Lung (tissue), 11 donors: ENCODE measurements at regions not wholly inside any gene's neighbourhood (a gene's known extent, or its start where the extent isn't known, plus 50 kb on each side); places are given as distances from the start of the nearest gene placed in this dataset.

Experiments
- ATAC-seq: fragments of 200-7000 bp; cut with Tn5 transposase; one replicate; pipeline ENCODE4 v1.9.1; 2020; ENCODE audit warnings: moderate number of reproducible peaks; ENCODE audit not compliant: insufficient read depth, low FRiP score
- DNase-seq, 3 donors: peaks; one replicate each; pipeline ENCODE4 v3.0.0-alpha.2; 2013 to 2017
- H3K27ac ChIP-seq, 2 donors: one replicate each; pipeline ENCODE4 v1.5.1; 2013; ENCODE audit warnings: mild to moderate bottlenecking in 2 of 2, moderate library complexity in 2 of 2, control low read depth in 1 of 2, inconsistent platforms in 1 of 2, low read depth in 1 of 2, low read length in 1 of 2
- H3K27me3 ChIP-seq, 3 donors: one replicate each; pipeline ENCODE4 v1.5.1; 2013; ENCODE audit warnings: low read length in 2 of 3; ENCODE audit not compliant: control insufficient read depth in 3 of 3, insufficient read depth in 3 of 3
- H3K36me3 ChIP-seq, 4 donors: one replicate each; pipeline ENCODE4 v1.5.1; 2013; ENCODE audit warnings: low read length in 4 of 4, mild to moderate bottlenecking in 1 of 4, moderate library complexity in 1 of 4; ENCODE audit not compliant: control insufficient read depth in 4 of 4, insufficient read depth in 4 of 4
- H3K4me1 ChIP-seq, 5 donors: one replicate each; pipeline ENCODE4 v1.5.1; 2013; ENCODE audit warnings: low read length in 5 of 5, mild to moderate bottlenecking in 2 of 5, moderate library complexity in 1 of 5; ENCODE audit not compliant: control insufficient read depth in 5 of 5, insufficient read depth in 5 of 5
- H3K4me3 ChIP-seq: one replicate; pipeline ENCODE4 v1.5.1; 2013; ENCODE audit warnings: mild to moderate bottlenecking, control low read depth, moderate library complexity
- H3K9ac ChIP-seq, 2 donors: one replicate each; pipeline ENCODE4 v1.5.1; 2013; ENCODE audit warnings: low read length in 2 of 2, control low read depth in 1 of 2; ENCODE audit not compliant: insufficient read depth in 1 of 2
- H3K9me3 ChIP-seq, 4 donors: one replicate each; pipeline ENCODE4 v1.5.1; 2013; ENCODE audit warnings: low read length in 3 of 4, mild to moderate bottlenecking in 1 of 4, moderate library complexity in 1 of 4; ENCODE audit not compliant: control insufficient read depth in 4 of 4, insufficient read depth in 3 of 4
- WGBS, 2 donors: extraction: QIAGEN DNeasy Blood & Tissue Kit; methylation state at CpG; one replicate each; pipeline ENCODE4 v1.1.7; 2013; 5-methylcytosine and 5-hydroxymethylcytosine counted together
- TF ChIP-seq, protein P1 (sequence below): IDR thresholded peaks from 2 replicates; pipeline ENCODE4 v1.5.1; 2012; ENCODE audit warnings: mild to moderate bottlenecking; ENCODE audit errors: control extremely low read depth, extremely low read depth
- donor health status: control.
- donor health status: control.
- donor health status: Bipolar disorder and iron deficiency.
- donor health status: healthy.
- donor health status: DM: yes; HTN: yes; CAD: no.

DNA sequence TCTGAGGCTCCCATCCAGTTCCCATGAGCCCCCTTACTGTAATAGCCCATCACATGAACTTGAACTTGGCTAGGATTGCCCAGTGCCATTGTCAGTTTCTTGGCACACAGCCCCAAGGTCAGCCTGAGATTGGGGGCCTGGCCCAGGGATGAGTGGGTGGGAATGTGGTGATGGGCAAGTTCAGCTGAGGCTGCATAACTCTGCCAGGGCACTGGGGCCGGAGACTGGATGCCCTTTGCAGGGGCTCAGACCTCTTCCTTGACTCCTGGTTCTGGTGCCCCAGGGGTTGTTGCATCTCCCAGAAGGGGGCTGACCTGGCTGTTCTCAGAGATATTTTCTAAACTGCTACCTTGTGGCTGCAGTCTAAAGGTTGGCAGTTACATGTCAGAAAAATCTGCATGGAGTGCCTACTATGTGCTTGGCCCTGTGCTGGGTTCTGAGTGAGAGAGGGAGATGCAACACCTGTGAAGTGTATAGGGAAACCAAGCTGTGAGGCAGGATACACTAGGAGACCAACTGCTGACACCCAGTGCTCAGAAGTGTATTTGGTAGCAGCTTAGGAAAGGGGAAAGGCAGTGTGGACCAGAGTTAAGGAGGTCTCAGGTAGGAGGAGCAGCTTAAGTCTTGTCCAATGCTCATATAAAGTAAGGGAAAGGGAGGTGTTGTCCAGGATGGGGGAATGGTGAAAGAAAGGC, 74.8 kb upstream of the PRR23C start:
- no peak for DNase-seq
- Histone ChIP-seq H3K9ac (no peak overlapping the region), H3K4me1 (peaks cover 0 to 1% (median 0%) of the 10 kb centered on the region in 5 donors), H3K27me3 (no peaks in the 10 kb centered on the region), H3K36me3 (no peaks in the 10 kb centered on the region), H3K4me3 (no peak overlapping the region), H3K27ac (no peak overlapping the region), H3K9me3 (no peaks in the 10 kb centered on the region)
- TF ChIP-seq, protein P1, sequence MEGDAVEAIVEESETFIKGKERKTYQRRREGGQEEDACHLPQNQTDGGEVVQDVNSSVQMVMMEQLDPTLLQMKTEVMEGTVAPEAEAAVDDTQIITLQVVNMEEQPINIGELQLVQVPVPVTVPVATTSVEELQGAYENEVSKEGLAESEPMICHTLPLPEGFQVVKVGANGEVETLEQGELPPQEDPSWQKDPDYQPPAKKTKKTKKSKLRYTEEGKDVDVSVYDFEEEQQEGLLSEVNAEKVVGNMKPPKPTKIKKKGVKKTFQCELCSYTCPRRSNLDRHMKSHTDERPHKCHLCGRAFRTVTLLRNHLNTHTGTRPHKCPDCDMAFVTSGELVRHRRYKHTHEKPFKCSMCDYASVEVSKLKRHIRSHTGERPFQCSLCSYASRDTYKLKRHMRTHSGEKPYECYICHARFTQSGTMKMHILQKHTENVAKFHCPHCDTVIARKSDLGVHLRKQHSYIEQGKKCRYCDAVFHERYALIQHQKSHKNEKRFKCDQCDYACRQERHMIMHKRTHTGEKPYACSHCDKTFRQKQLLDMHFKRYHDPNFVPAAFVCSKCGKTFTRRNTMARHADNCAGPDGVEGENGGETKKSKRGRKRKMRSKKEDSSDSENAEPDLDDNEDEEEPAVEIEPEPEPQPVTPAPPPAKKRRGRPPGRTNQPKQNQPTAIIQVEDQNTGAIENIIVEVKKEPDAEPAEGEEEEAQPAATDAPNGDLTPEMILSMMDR = no peak
- ATAC-seq = no peak
- 78 to 84% methylated on average over 1 of the region's 1 CpG for WGBS, 2 donors

DNA sequence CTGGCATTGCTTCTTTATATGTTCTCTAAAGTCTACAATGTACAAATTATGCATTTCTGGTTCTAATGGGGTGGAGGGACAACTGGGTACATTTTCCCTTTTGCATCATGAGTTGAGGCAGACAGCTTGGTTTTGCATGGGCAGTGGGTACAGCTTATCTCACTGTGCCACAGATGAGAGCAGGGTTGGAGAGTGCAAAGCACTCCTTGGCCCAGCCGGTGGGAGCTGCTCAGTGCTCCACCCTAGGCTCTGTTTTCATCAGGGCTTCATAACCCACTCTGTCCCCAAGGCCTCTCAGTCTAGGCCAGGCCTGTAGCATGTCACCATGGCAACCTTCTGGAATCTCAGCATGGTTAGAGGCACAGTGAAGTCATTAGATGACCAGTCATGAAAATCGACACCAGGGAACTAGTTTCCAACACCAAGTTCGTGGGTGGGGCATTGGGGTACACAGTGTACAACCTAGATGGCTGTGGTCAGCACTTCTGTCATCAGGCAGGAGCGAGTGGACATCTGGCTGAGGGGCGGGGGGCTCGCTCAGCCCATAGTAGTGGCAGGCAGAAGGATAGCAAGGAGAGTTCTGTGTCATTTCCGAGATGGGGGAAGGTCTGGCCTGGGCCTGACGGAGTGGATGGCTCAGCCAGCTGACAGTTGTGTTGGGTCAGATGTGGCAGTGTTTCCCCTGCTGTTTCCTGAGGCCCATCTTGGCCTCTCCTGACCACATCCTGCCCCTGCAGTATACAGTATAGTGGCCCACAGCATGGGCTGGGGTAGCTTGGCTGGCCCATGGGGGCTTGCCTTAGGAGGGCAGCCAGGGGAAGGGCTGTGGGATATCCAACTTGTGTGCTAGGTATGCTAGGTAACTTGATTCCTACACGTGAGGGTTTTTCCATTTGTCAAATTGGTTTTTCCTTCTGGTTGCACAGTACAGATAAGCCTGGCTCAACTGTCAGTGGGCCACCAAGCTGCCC, 75.7 kb upstream of the PRR23C start:
- no peak overlapping the region for H3K9ac ChIP-seq
- ATAC-seq = no peak
- TF ChIP-seq, protein P1 = no peak
- peak; percentile 18 to 21 (median 20) for DNase-seq
- 35 to 55% methylated on average over 9 of the region's 9 CpGs for WGBS, 2 donors
- H3K4me3 ChIP-seq = no peak overlapping the region
- no peak overlapping the region for H3K27ac ChIP-seq
- no peaks in the 10 kb centered on the region for H3K9me3 ChIP-seq
- H3K36me3 ChIP-seq = no peaks in the 10 kb centered on the region
- peaks cover 0 to 1% (median 0%) of the 10 kb centered on the region in 5 donors for H3K4me1 ChIP-seq
- no peaks in the 10 kb centered on the region for H3K27me3 ChIP-seq

DNA sequence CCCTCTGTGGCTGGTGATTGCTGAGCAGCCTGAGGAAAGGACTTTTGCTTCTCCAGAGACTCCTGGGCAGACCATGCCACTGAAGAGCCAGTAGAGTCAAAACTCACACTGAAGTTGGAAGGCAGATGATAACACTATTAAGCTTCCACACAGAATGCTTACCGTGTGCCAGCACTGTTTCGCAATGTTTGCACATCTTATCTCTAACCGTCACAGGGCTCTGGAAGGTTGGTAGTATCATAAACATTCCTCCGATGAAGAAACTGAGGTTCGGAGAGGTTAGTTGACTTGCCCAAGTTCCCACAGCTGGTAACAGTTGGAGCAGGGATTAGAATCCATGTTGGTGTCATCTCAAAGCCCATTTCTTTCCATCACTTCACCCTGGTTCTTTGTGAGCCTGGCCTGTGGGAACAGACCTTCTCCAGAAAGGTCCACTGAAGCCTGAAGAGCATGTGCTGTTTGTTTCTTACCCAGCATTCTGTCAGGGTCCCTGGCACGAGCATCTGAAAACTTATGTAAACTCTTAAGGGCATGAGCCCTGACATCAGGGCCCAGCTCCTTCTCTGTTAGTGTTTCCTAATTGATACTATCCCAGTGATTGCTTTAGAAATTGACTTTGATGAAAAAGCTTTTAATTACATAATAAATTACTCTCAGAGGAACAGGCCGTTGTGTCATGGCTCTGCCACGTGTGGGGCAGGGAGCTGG, 77.0 kb upstream of the PRR23C start:
- H3K9ac ChIP-seq = no peak overlapping the region
- ATAC-seq = no peak
- 20 to 32% methylated on average over 8 of the region's 8 CpGs for WGBS, 2 donors

More for the DNA sequence above, 77.0 kb upstream of the PRR23C start:
- H3K9me3 ChIP-seq = no peaks in the 10 kb centered on the region
- DNase-seq = peak in 1 of 3 donors; percentile 17
- peaks cover 0 to 1% (median 0%) of the 10 kb centered on the region in 5 donors for H3K4me1 ChIP-seq
- H3K36me3 ChIP-seq = no peaks in the 10 kb centered on the region
- H3K4me3 ChIP-seq = no peak overlapping the region
- no peak overlapping the region for H3K27ac ChIP-seq
- H3K27me3 ChIP-seq = no peaks in the 10 kb centered on the region
- TF ChIP-seq, protein P1 = no peak
